Peyer's patch (tissue), 4 donors: ENCODE measurements at regions not wholly inside any gene's neighbourhood (a gene's known extent, or its start where the extent isn't known, plus 50 kb on each side); places are given as distances from the start of the nearest gene placed in this dataset.

Experiments
- POLR2A ChIP-seq, 2 donors: fragments of 450-650 bp; IDR thresholded peaks; one replicate each; pipeline ENCODE4 v1.5.1; 2017; ENCODE audit warnings: antibody characterized with exemption in 2 of 2, mild to moderate bottlenecking in 2 of 2, moderate library complexity in 2 of 2
- TF ChIP-seq, protein P1 (sequence below), 6 experiments: fragments of 450-650 bp in 4 of 6; fragments of 200-600 bp in 2 of 6; sonication (generic) in 1 of 6; IDR thresholded peaks; one replicate each; pipeline ENCODE4 v1.5.1; 2017 to 2019; ENCODE audit warnings: antibody characterized with exemption in 6 of 6, mild to moderate bottlenecking in 3 of 6, moderate library complexity in 1 of 6

DNA sequence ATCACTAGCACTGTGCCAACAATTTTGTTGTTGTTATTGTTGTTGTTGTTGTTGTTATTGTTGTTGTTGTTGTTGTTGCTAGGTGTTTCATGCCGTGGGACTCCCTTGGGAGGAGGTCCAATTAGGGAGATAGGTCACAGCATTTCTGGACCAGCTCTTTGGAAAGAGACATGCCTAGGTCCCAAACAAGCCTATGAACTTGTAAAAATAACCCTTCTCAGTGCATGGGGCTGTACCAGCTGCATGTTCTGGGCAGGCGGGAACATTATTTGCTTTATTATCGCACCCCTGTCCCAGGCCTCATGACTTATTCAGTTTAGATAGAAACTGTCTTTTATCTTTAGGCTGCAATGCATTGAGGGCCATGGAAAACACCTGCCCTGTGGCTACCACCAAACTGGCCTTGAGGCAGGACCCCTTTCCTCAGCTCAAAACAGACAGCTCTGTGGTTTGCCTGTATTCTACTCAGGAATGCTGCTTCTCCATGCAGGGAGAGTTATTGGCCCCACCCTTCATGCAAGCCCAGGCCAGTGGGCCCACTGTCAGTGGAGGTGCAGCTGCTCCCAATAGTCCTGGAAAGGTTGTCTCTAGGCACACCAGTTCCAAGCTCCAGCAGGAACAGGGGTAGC is 386.5 kb upstream of the BRINP3 start:
- TF ChIP-seq, protein P1, sequence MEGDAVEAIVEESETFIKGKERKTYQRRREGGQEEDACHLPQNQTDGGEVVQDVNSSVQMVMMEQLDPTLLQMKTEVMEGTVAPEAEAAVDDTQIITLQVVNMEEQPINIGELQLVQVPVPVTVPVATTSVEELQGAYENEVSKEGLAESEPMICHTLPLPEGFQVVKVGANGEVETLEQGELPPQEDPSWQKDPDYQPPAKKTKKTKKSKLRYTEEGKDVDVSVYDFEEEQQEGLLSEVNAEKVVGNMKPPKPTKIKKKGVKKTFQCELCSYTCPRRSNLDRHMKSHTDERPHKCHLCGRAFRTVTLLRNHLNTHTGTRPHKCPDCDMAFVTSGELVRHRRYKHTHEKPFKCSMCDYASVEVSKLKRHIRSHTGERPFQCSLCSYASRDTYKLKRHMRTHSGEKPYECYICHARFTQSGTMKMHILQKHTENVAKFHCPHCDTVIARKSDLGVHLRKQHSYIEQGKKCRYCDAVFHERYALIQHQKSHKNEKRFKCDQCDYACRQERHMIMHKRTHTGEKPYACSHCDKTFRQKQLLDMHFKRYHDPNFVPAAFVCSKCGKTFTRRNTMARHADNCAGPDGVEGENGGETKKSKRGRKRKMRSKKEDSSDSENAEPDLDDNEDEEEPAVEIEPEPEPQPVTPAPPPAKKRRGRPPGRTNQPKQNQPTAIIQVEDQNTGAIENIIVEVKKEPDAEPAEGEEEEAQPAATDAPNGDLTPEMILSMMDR (IDR thresholded peaks at IDR 0.05) = no peak
- TF ChIP-seq POLR2A (IDR thresholded peaks at IDR 0.05) = no peak
